Ovary (tissue), 7 donors: ENCODE measurements at regions not wholly inside any gene's neighbourhood (a gene's known extent, or its start where the extent isn't known, plus 50 kb on each side); places are given as distances from the start of the nearest gene placed in this dataset.

ENCODE experiments used
- DNase-seq, 5 donors: peaks; one replicate each; pipeline ENCODE4 v3.0.0-alpha.2; 2019 to 2020
- H3K27ac ChIP-seq, 2 donors: fragments of 200-600 bp; one replicate each; pipeline versions ENCODE4 v1.5.1 to v1.8.0; 2019 to 2022
- H3K27me3 ChIP-seq: fragments of 200-600 bp; one replicate; pipeline ENCODE4 v1.8.0; 2022
- H3K36me3 ChIP-seq: fragments of 200-600 bp; sonication (generic); one replicate; pipeline ENCODE4 v1.5.1; 2019
- H3K4me1 ChIP-seq: one replicate; pipeline ENCODE4 v1.8.1; 2013; ENCODE audit warnings: mild to moderate bottlenecking, moderate library complexity; ENCODE audit not compliant: insufficient read depth
- H3K4me3 ChIP-seq: fragments of 200-600 bp; sonication (generic); one replicate; pipeline ENCODE4 v1.5.1; 2017
- H3K9me3 ChIP-seq, 2 donors: fragments of 200-600 bp in 1 of 2; sonication (generic) in 1 of 2; one replicate each; pipeline versions ENCODE4 v1.5.1 to v1.8.1; 2013 to 2019; ENCODE audit warnings: mild to moderate bottlenecking in 1 of 2, moderate library complexity in 1 of 2
- CTCF ChIP-seq, 3 donors: fragments of 450-650 bp in 2 of 3; fragments of 200-600 bp in 1 of 3; IDR thresholded peaks; one replicate each; pipeline versions ENCODE4 v1.5.1 to v1.8.0; 2016 to 2022; ENCODE audit warnings: antibody characterized with exemption in 3 of 3, mild to moderate bottlenecking in 1 of 3
- EP300 ChIP-seq: sonication (generic); formaldehyde crosslinking; IDR thresholded peaks from one replicate; pipeline ENCODE4 v1.6.1; 2017; ENCODE audit warnings: antibody characterized with exemption
- POLR2A ChIP-seq: fragments of 450-650 bp; IDR thresholded peaks from one replicate; pipeline ENCODE4 v1.6.1; 2017; ENCODE audit warnings: antibody characterized with exemption, mild to moderate bottlenecking, moderate library complexity
- WGBS, 3 donors: extraction: QIAGEN DNeasy Blood & Tissue Kit in 1 of 3; methylation state at CpG; one replicate each; pipeline versions ENCODE4 v1.1.5 to v1.1.7; 2013 to 2017; 5-methylcytosine and 5-hydroxymethylcytosine counted together
- intact Hi-C, 4 donors: fragments of 100-400 bp; cut with DNase I; formaldehyde crosslinking; loops; one replicate each; pipeline versions ENCODE4 v1.11.0 to v1.15.1; 2022 to 2023
- donor health status: DM: no; HTN: no; CAD: no; lungs with moderate emphysema.
- donor health status: DM: no; HTN: no; CAD: no.
- donor health status: Bipolar disorder and iron deficiency.
- donor health status: DM: no; HTN: no; CAD: no.
- donor health status: DM: yes; HTN: yes; CAD: no.

DNA sequence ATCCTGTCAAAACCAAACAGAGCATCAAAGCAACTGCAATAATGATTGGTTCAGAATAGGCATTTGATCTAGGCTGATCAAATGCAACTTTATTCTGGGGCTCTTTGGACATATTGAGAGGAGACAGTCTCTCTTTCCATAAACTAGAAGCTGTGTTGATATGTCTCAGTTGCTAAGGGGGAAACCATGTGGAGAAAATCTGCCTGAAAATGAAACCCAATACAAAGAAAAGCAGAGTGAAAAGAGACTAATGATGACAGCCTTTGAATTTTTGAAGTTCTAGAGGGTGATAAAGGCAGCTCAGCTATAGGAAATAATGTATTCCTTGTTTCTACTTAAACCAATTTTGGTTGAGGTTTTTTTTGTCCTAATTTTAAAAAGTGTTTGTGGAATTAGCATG, 941.8 kb upstream of the POT1 start:
- no peaks in the 10 kb centered on the region for H3K36me3 ChIP-seq
- H3K27me3 ChIP-seq = no peaks in the 10 kb centered on the region
- no peak for DNase-seq
- H3K4me3 ChIP-seq = no peak overlapping the region
- H3K27ac ChIP-seq = no peak overlapping the region
- intact Hi-C loops = no loop called here
- TF ChIP-seq POLR2A (no peak), EP300 (no peak), CTCF (IDR thresholded peaks at IDR 0.05) (no peak)
- no peaks in the 10 kb centered on the region for H3K9me3 ChIP-seq
- no peaks in the 10 kb centered on the region for H3K4me1 ChIP-seq

DNA sequence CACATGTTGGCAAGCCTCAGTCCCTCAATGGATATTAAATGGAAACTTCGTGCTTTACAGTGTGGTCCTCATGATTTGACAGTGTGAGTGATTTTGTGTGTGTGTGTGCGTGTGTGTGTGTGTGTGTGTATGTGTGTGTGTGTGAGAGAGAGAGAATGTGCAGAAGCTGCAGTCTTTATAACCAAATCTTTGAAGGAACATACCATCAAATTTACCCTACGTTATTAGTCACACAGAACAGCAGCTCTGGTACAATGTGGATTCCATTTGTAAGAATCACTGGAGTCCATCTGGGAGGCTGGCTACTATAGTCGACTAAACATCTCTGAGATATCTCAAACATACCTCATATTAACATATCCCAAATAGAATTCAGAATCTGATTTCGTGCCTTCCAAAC, 928.0 kb upstream of the POT1 start:
- Histone ChIP-seq H3K4me3 (no peak overlapping the region), H3K27ac (no peak overlapping the region), H3K9me3 (no peaks in the 10 kb centered on the region), H3K4me1 (no peaks in the 10 kb centered on the region), H3K36me3 (no peaks in the 10 kb centered on the region), H3K27me3 (no peaks in the 10 kb centered on the region)
- TF ChIP-seq POLR2A (no peak), CTCF (IDR thresholded peaks at IDR 0.05) (no peak), EP300 (no peak)
- no peak for DNase-seq
- intact Hi-C loops = no loop called here
- WGBS, 3 donors = 77 to 80% (median 78%) methylated on average over 5 of the region's 5 CpGs

- no peaks in the 10 kb centered on the region for H3K27me3 ChIP-seq
- H3K27ac ChIP-seq = no peak overlapping the region
- intact Hi-C loops = no loop called here
- no peaks in the 10 kb centered on the region for H3K9me3 ChIP-seq
- no peak overlapping the region for H3K4me3 ChIP-seq
- TF ChIP-seq POLR2A = no peak
- no peak for TF ChIP-seq EP300
- TF ChIP-seq CTCF (IDR thresholded peaks at IDR 0.05) = no peak
- DNase-seq = no peak
- H3K4me1 ChIP-seq = no peaks in the 10 kb centered on the region
- H3K36me3 ChIP-seq = no peaks in the 10 kb centered on the region
- WGBS, 3 donors = 73 to 89% (median 79%) methylated on average over 2 of the region's 2 CpGs
These were observed 918.5 kb upstream of the POT1 start for GRCh38 chr7:125848157-125848556.

- Histone ChIP-seq H3K36me3 (no peaks in the 10 kb centered on the region), H3K27ac (no peak overlapping the region), H3K4me3 (no peak overlapping the region), H3K4me1 (no peaks in the 10 kb centered on the region), H3K27me3 (no peaks in the 10 kb centered on the region), H3K9me3 (no peaks in the 10 kb centered on the region)
- no peak for DNase-seq
- intact Hi-C loops = no loop called here
- TF ChIP-seq EP300 = no peak
- TF ChIP-seq CTCF (IDR thresholded peaks at IDR 0.05) = no peak
- TF ChIP-seq POLR2A = no peak
- 65 to 91% (median 72%) methylated on average over 3 of the region's 3 CpGs for WGBS, 3 donors
These were observed 918.1 kb upstream of the POT1 start for GRCh38 chr7:125847692-125848091.

DNA sequence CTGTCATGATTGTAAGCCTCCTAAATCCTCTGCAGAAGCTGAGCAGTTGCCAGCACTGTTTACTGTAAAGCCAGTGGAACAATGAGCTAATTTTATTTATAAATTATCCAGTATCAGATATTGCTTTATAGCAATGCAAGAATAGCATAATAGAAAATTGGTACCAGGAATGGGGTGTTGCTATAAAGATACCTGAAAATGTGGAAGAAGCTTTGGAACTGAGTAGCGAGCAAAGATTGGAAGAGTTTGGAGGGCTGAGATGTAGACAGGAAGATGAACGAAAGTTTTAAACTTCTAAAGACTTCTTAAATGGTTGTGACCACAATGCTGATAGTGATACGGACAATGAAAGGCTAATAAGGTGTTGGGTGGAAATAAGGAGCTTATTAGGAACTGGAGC, 917.4 kb upstream of the POT1 start:
- H3K4me3 ChIP-seq = no peak overlapping the region
- no peaks in the 10 kb centered on the region for H3K36me3 ChIP-seq
- H3K4me1 ChIP-seq = no peaks in the 10 kb centered on the region
- DNase-seq = no peak
- no peaks in the 10 kb centered on the region for H3K9me3 ChIP-seq
- intact Hi-C loops = no loop called here
- no peaks in the 10 kb centered on the region for H3K27me3 ChIP-seq
- no peak for TF ChIP-seq POLR2A
- TF ChIP-seq EP300 = no peak
- no peak for TF ChIP-seq CTCF (IDR thresholded peaks at IDR 0.05)
- 85 to 88% (median 86%) methylated on average over 3 of the region's 3 CpGs for WGBS, 3 donors
- no peak overlapping the region for H3K27ac ChIP-seq
